HG03045 (cell line): ENCODE measurements at regions not wholly inside any gene's neighbourhood (a gene's known extent, or its start where the extent isn't known, plus 50 kb on each side); places are given as distances from the start of the nearest gene placed in this dataset.

Source experiments
- ATAC-seq: cut with Tn5 transposase; IDR thresholded peaks from one replicate; pipeline ENCODE4 v1.9.1; 2021; ENCODE audit warnings: mild to moderate bottlenecking, moderate library complexity; ENCODE audit not compliant: unreplicated experiment

DNA sequence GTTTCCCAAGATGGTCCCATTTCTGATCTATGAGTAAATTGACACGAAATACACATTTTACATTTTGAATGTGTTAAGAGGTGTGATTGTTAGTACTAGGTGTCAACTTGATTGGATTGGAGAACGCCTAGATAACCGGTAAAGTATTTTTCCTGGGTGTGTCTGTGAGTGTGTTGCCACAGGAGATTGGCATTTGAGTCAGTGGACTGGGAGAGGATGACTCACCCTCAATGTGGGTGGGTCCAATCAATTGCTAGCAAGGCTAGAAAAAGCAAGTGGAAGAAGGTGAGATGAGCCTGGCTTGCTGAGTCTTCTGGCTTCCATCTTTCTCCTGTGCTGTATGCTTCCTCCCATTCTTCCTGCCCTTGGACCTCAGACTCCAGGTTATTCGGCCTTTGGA, 960.7 kb upstream of the PCDH9 start:
- ATAC-seq = no peak

GRCh38 chr13:68185444-68186141, 955.5 kb upstream of the PCDH9 start:
- ATAC-seq = no peak

DNA sequence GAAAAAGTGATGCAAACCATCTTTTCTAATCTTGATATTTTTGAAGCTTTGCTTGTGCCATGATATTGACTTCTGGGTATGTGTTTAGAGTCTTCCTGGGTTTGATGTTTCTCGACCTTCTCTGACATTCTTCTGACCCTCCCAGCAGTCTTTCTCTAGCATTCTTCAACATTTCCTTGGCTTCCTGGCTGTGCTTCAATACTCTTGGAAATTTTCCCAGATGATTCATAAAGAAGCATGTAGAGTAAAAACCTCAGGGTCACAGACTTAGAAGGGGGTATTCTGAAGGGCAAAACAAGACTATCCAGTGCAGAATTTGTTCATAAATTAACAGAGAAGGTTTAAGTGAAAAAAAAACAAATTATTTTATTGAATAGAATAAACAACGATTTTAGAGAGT, 946.3 kb upstream of the PCDH9 start:
- ATAC-seq = no peak

DNA sequence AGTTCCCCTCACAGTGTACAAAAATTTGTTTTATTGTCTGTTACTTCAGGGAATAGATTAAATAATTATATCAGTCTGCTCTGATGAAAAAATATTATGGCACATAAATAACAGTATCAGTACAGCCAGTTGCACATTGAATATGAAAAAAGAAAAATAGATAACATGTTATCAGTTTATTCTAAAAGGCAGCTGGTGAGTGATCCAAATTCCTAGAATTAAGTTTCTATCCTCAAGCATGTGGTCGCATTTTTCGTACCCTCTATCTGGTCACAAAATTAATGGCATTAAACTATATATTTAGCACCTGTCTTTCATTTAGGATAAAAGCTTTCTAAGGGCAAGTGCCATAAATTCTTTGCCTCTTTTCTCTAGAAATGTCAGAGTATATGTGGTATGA, 944.8 kb upstream of the PCDH9 start:
- ATAC-seq = no peak

GRCh38 chr13:68173111-68173510, 943.0 kb upstream of the PCDH9 start:
- ATAC-seq = no peak

DNA sequence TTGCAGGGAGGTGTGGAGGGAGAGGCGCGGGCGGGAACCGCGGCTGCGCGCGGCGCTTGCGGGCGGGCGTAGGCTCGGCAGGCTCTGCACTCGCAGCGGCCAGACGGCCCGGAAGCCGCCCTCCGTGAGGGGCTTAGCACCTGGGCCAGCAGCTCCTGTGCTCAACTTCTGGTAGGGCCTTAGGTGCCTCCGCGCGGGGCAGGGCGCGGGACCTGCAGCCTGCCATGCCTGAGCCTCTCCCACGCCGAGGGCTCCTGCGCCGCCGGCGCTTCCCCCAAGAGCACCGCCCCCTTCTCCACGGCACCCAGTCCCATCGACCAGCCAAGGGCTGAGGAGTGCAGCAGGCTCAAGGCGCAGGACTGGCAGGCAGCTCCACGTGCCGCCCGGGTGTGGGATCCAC, 940.8 kb upstream of the PCDH9 start:
- no peak for ATAC-seq

- no peak for ATAC-seq
Measured at GRCh38 chr13:68168448-68168847, 938.3 kb upstream of the PCDH9 start.

GRCh38 chr13:68160466-68160865, 930.3 kb upstream of the PCDH9 start:
- ATAC-seq = no peak

GRCh38 chr13:68152414-68152813, 922.3 kb upstream of the PCDH9 start:
- ATAC-seq = no peak

DNA sequence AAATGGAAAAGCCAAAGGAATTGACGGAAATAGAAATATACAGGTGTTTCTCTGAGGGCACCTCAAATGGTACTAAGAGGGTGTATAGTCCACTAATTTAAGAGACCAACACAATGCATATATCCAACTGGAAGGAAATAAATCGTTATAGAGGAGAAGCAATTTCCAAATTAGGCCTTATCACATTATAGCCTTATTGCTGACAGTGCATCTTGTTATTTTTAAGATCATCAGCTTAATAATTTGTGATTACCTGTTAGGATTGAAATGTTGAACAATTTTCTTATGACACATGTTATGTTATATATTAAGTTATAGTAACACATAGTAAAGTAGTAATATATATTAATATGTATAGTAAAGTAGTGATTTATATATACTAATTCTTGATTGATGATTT, 915.7 kb upstream of the PCDH9 start:
- ATAC-seq = no peak

DNA sequence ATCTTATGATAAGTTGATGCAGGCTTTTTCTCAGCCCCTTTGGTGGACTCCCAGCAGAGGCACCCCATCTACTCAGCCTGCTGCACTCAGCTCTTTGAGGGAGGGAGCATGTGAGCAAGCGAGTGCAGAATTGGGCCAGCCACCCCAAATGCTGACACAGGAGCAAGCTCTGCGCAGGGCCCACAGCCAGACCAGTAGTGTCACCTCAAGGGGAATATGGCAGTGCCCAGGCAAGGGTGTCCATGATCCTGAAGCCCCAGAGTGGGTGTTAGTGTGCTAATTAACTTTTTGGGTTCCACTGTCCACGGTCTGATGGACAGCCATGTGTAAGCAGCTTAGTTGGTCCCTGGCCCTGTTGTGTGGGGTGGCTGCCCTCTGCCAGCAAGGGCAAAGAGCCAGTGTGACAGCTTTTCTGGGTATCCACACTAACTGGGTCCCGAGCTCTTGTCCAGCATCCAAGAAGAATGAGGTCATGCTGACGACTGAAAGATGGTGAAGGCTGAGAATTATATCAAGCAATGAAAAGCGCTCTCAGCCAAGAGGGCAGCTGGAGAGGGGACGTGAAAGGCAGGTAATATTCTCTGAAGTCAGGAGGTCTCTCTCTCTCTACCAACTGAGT, 898.3 kb upstream of the PCDH9 start:
- ATAC-seq = no peak

- no peak for ATAC-seq
Measured at GRCh38 chr13:68125087-68125480, 894.9 kb upstream of the PCDH9 start.

DNA sequence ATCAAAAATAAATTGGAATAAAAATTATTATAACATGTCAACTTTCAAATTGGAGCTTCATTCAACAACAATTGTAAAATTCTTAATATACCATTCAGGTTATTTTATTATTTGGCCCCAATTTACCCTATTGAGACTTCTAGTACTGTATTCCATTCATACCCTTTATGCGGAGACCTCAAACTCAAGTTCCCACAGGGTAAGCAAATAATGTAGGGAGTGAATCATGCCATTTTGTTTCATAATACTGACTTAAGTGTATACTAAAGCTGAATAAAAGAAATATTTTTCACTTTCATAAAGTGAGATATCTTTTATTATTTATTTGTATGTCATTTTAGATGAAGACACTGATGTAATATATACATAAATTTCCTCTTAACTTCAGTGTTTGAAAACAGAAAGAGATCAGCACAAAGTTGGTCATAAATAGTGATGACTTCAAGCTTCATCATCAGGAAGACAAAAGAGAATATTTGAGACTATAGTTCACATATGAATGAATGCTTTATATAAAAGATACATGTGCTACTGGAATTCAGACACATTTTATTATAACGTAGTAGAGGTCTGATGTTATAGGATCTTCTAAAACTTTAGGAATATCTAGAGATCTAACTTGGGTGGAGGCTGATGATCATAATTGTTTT, 894.4 kb upstream of the PCDH9 start:
- no peak for ATAC-seq

DNA sequence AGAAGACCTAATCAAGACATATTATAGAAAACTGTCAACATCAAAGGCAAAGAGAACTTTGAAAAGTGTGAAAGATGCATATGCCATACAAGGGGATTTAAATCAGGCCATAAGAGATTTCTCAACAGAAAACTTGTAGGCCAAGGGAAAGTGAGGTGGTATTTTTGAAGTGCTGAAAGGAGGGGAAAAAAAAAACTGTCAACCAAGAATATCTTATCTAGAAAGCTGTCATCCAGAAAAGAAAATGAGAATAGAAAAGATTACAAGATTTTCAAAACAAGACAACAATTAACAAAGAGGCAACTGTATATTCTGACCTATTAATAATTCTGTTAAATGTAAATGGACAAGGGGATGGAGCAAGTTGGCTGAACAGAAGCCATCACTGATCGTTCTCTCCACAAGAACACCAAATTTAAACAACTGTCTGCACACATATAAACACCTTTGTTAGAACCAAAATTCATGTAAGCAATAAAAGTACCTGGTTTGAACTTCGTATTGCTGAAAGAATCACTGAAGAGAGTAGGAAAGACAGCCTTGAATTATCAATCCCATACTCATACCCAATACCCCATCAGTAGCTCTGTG, 880.1 kb upstream of the PCDH9 start:
- no peak for ATAC-seq

GRCh38 chr13:68107667-68108066, 877.5 kb upstream of the PCDH9 start:
- ATAC-seq = no peak

DNA sequence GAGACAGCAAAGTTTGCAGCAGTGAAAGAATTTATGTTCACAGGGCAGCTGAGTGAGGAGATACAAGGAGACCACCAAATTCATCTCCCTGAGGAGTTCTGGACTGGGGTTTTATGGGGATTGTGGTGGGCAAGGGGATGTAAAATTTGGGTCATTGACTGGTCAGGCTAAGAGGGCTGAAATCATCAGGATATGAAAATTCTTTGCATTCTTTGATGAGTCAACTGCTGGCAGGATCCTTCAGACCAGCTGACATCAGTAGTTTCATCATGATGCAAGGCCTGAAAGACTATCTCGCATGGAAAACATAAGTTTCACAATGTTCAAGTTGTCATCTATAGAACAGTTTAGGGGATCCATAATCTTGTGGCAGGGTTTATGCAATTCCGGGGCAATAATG, 869.5 kb upstream of the PCDH9 start:
- no peak for ATAC-seq

DNA sequence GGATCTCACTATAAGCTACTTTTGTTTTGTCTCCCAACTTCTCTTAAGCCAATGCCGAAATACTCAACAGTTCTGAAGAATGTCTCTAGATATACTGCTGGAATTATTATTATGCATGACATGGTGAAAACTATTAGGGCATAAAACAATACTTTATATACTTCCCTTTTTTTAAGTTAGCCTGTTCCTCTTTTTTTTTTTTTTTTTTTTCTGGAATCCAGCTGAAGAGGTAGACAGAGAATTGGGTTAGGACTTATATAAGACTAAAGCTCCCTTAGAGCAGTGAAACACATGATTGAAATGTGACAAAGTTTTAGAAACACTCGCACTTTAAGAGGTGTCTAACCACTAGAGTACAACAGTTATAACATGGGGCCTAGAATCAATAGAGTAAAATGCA, 850.9 kb upstream of the PCDH9 start:
- no peak for ATAC-seq

DNA sequence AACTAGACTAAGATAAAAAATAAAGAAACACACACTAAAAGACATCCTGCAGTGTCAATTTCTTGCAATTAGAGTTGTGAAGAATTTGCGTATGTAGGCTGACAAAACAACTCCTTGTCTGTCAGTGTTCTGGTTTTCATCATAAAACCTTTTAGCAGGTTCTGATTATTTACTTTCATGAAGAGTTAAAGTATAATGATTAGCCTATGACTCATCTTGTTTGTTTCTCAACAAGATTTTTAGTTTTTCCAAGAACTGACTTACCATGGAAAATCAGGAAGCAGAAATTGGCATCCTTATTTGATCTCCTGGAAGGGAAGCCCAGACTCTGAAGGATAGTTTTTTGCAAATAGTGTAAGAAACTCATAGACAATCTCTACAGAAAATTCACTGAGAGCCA, 848.7 kb upstream of the PCDH9 start:
- no peak for ATAC-seq

- no peak for ATAC-seq
Measured at GRCh38 chr13:68078469-68078868, 848.3 kb upstream of the PCDH9 start.

DNA sequence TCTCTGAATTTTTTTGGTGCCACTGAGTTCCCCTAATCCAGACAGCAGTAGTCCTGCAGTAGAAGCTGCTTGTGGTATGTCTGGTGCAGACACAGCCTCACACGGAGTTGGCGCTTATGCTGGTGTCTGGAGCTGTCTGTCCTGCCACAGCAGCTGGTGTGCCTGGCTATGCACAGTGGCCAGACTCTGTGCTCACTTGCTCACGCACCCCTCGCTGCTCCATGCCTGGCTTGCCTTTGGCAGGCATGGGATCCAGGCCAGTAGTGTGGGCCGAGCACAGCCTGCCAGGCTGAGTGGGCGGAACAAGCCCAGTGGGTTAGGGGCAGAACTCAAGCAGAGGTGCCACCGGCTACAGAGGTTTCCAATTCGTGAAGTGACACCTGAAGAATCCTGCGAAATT, 845.9 kb upstream of the PCDH9 start:
- ATAC-seq = no peak

DNA sequence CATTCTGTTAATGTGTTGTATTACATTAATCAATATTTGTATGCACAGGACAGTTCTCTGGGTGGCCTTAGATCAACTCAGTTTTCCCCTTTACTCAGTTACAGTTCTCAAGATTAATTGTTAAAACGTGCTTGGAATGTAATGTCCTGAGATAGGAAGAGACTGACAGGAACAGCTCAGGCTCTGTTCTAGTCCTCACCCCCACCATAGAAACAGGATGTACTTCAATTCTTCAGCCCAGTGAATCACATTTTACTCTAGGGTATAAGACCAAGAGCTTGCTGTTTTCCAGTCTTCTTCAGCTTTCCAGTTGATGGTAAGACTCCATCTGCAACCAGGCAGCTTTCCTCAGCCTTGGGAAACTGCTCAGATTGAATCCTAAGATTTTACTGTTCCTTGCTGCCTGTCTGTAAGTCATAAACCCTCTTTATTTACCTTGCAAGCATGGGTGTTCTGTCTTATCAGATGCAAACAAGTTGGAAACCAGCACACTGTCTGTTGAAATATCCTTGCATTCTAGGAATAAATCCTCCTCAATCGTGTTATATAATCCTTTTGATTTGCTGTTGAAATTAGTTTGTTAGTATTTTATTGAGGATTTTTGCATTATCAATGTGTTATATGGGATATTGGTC, 836.9 kb upstream of the PCDH9 start:
- no peak for ATAC-seq
